Naive thymus-derived CD8-positive, alpha-beta T cell (primary cell): ENCODE measurements at regions not wholly inside any gene's neighbourhood (a gene's known extent, or its start where the extent isn't known, plus 50 kb on each side); places are given as distances from the start of the nearest gene placed in this dataset.

ENCODE experiments used
- ATAC-seq, 2 donors: fragments of 150-1000 bp; cut with Tn5 transposase in 1 of 2; sonication (Bioruptor Pico), chemical (Tn5 transposase) in 1 of 2; 1 replicate in 1 of 2; 2 replicates in 1 of 2; pipeline ENCODE4 v1.10.0; 2021; ENCODE audit warnings: mild to moderate bottlenecking in 2 of 2, moderate library complexity in 2 of 2
- POLR2A ChIA-PET: fragments of 350-600 bp; sonication (Branson Sonifier 250); formaldehyde crosslinking; loops from one replicate; lab custom pipeline; 2021; ENCODE audit warnings: antibody characterized with exemption; lab: Charles Lee
- DNase-seq, 10 donors: peaks; one replicate each; pipeline versions ENCODE4 v3.0.0 to v3.0.0-alpha.2; 2020 to 2022
- H3K27ac Mint-ChIP-seq, 10 donors: one replicate each; pipeline ENCODE4 v1.8.0; 2020 to 2022; ENCODE audit warnings: mild to moderate bottlenecking in 10 of 10, mixed read lengths in 10 of 10, moderate library complexity in 4 of 10, inconsistent platforms in 1 of 10
- H3K27me3 Mint-ChIP-seq, 5 donors: one replicate each; pipeline ENCODE4 v1.8.0; 2021 to 2022; ENCODE audit warnings: mixed read lengths in 5 of 5
- H3K36me3 Mint-ChIP-seq, 3 donors: one replicate each; pipeline ENCODE4 v1.8.0; 2020 to 2022; ENCODE audit warnings: mixed read lengths in 3 of 3, mild to moderate bottlenecking in 2 of 3, inconsistent platforms in 1 of 3
- H3K4me1 Mint-ChIP-seq, 4 donors: one replicate each; pipeline ENCODE4 v1.8.0; 2021 to 2022; ENCODE audit warnings: mixed read lengths in 4 of 4
- H3K4me3 Mint-ChIP-seq, 10 donors: one replicate each; pipeline ENCODE4 v1.8.0; 2020 to 2022; ENCODE audit warnings: mild to moderate bottlenecking in 10 of 10, mixed read lengths in 10 of 10, moderate library complexity in 6 of 10, inconsistent platforms in 1 of 10
- H3K9me3 Mint-ChIP-seq, 9 donors: one replicate each; pipeline ENCODE4 v1.8.0; 2020 to 2022; ENCODE audit warnings: mixed read lengths in 9 of 9, mild to moderate bottlenecking in 3 of 9, inconsistent platforms in 1 of 9, moderate library complexity in 1 of 9

GRCh38 chr13:76225815-76226489, 589.8 kb downstream of the LMO7 start:
- Mint-ChIP-seq H3K27me3 (peaks cover 0 to 7% (median 3%) of the 10 kb centered on the region in 5 donors), H3K9me3 (peaks cover 0 to 8% (median 0%) of the 10 kb centered on the region in 9 donors), H3K4me3 (no peak overlapping the region), H3K4me1 (no peaks in the 10 kb centered on the region), H3K36me3 (no peaks in the 10 kb centered on the region), H3K27ac (no peak overlapping the region)
- POLR2A ChIA-PET: no interaction called here
- DNase-seq: no peak
- no peak for ATAC-seq

- Mint-ChIP-seq H3K27me3 (peaks cover 0 to 11% (median 3%) of the 10 kb centered on the region in 5 donors), H3K27ac (no peak overlapping the region), H3K4me3 (no peak overlapping the region), H3K4me1 (no peaks in the 10 kb centered on the region), H3K36me3 (no peaks in the 10 kb centered on the region), H3K9me3 (peaks cover 0 to 8% (median 0%) of the 10 kb centered on the region in 9 donors)
- ATAC-seq (no peak), DNase-seq (no peak)
- POLR2A ChIA-PET: no interaction called here
Observed at GRCh38 chr13:76223999-76224398, 587.9 kb downstream of the LMO7 start.

- DNase-seq (no peak), ATAC-seq (no peak)
- Mint-ChIP-seq H3K4me3 (no peak overlapping the region), H3K4me1 (no peaks in the 10 kb centered on the region), H3K36me3 (no peaks in the 10 kb centered on the region), H3K27me3 (peaks cover 0 to 11% (median 3%) of the 10 kb centered on the region in 5 donors), H3K27ac (no peak overlapping the region), H3K9me3 (peaks cover 0 to 8% (median 0%) of the 10 kb centered on the region in 9 donors)
- POLR2A ChIA-PET: no interaction called here
Observed at GRCh38 chr13:76223565-76223964, 587.4 kb downstream of the LMO7 start.

GRCh38 chr13:76222511-76222910, 586.4 kb downstream of the LMO7 start:
- no peak overlapping the region for H3K27ac Mint-ChIP-seq
- H3K9me3 Mint-ChIP-seq: peaks cover 0 to 8% (median 0%) of the 10 kb centered on the region in 9 donors
- no peaks in the 10 kb centered on the region for H3K36me3 Mint-ChIP-seq
- no peak for ATAC-seq
- no peak for DNase-seq
- POLR2A ChIA-PET: no interaction called here
- no peaks in the 10 kb centered on the region for H3K4me1 Mint-ChIP-seq
- peaks cover 0 to 11% (median 3%) of the 10 kb centered on the region in 5 donors for H3K27me3 Mint-ChIP-seq
- no peak overlapping the region for H3K4me3 Mint-ChIP-seq

- POLR2A ChIA-PET: no interaction called here
- no peak overlapping the region for H3K27ac Mint-ChIP-seq
- H3K4me1 Mint-ChIP-seq: peaks cover 0 to 5% (median 0%) of the 10 kb centered on the region in 4 donors
- DNase-seq: no peak
- H3K27me3 Mint-ChIP-seq: peaks cover 0 to 4% (median 0%) of the 10 kb centered on the region in 5 donors
- no peaks in the 10 kb centered on the region for H3K36me3 Mint-ChIP-seq
- ATAC-seq: no peak
- H3K4me3 Mint-ChIP-seq: no peak overlapping the region
- no peaks in the 10 kb centered on the region for H3K9me3 Mint-ChIP-seq
Observed at GRCh38 chr13:76216729-76217128, 580.6 kb downstream of the LMO7 start.

GRCh38 chr13:76214001-76214400, 577.9 kb downstream of the LMO7 start:
- POLR2A ChIA-PET: no interaction called here
- H3K4me1 Mint-ChIP-seq: peaks cover 0 to 5% (median 0%) of the 10 kb centered on the region in 4 donors
- no peak for ATAC-seq
- H3K27me3 Mint-ChIP-seq: no peaks in the 10 kb centered on the region
- no peak overlapping the region for H3K4me3 Mint-ChIP-seq
- H3K27ac Mint-ChIP-seq: no peak overlapping the region
- H3K9me3 Mint-ChIP-seq: no peaks in the 10 kb centered on the region
- H3K36me3 Mint-ChIP-seq: no peaks in the 10 kb centered on the region
- no peak for DNase-seq

GRCh38 chr13:76213423-76213904, 577.3 kb downstream of the LMO7 start:
- Mint-ChIP-seq H3K36me3 (no peaks in the 10 kb centered on the region), H3K27me3 (no peaks in the 10 kb centered on the region), H3K9me3 (no peaks in the 10 kb centered on the region), H3K27ac (no peak overlapping the region), H3K4me1 (peaks cover 0 to 5% (median 0%) of the 10 kb centered on the region in 4 donors), H3K4me3 (no peak overlapping the region)
- POLR2A ChIA-PET: no interaction called here
- ATAC-seq (peak in 1 of 2 donors; percentile 20), DNase-seq (no peak)

- POLR2A ChIA-PET: no interaction called here
- Mint-ChIP-seq H3K9me3 (no peaks in the 10 kb centered on the region), H3K36me3 (no peaks in the 10 kb centered on the region), H3K27me3 (peaks cover 0 to 2% (median 0%) of the 10 kb centered on the region in 5 donors), H3K4me3 (no peak overlapping the region), H3K4me1 (peaks cover 0 to 5% (median 0%) of the 10 kb centered on the region in 4 donors), H3K27ac (no peak overlapping the region)
- no peak for DNase-seq
- ATAC-seq: no peak
Observed at GRCh38 chr13:76210262-76210661, 574.1 kb downstream of the LMO7 start.

GRCh38 chr13:76198568-76199163, 562.5 kb downstream of the LMO7 start:
- H3K27ac Mint-ChIP-seq: no peak overlapping the region
- no peaks in the 10 kb centered on the region for H3K4me1 Mint-ChIP-seq
- DNase-seq (no peak), ATAC-seq (no peak)
- H3K27me3 Mint-ChIP-seq: peaks cover 0 to 6% (median 0%) of the 10 kb centered on the region in 5 donors
- H3K4me3 Mint-ChIP-seq: no peak overlapping the region
- H3K36me3 Mint-ChIP-seq: peaks cover 0 to 2% (median 0%) of the 10 kb centered on the region in 3 donors
- POLR2A ChIA-PET: no interaction called here
- peaks cover 0 to 17% (median 2%) of the 10 kb centered on the region in 9 donors for H3K9me3 Mint-ChIP-seq

GRCh38 chr13:76189882-76190519, 553.9 kb downstream of the LMO7 start:
- ATAC-seq (no peak), DNase-seq (no peak)
- H3K36me3 Mint-ChIP-seq: no peaks in the 10 kb centered on the region
- no peak overlapping the region for H3K4me3 Mint-ChIP-seq
- no peak overlapping the region for H3K27ac Mint-ChIP-seq
- H3K27me3 Mint-ChIP-seq: peaks cover 0 to 2% (median 0%) of the 10 kb centered on the region in 5 donors
- peaks cover 0 to 6% (median 0%) of the 10 kb centered on the region in 9 donors for H3K9me3 Mint-ChIP-seq
- H3K4me1 Mint-ChIP-seq: no peaks in the 10 kb centered on the region
- POLR2A ChIA-PET: no interaction called here

GRCh38 chr13:76175961-76176725, 540.0 kb downstream of the LMO7 start:
- Mint-ChIP-seq H3K27me3 (peaks cover 0 to 7% (median 0%) of the 10 kb centered on the region in 5 donors), H3K36me3 (no peaks in the 10 kb centered on the region), H3K4me1 (no peaks in the 10 kb centered on the region), H3K27ac (no peak overlapping the region), H3K9me3 (peaks cover 0 to 2% (median 0%) of the 10 kb centered on the region in 9 donors), H3K4me3 (no peak overlapping the region)
- POLR2A ChIA-PET: no interaction called here
- ATAC-seq (no peak), DNase-seq (no peak)

GRCh38 chr13:76168661-76169060, 532.5 kb downstream of the LMO7 start:
- no peak for ATAC-seq
- H3K27me3 Mint-ChIP-seq: peaks cover 0 to 3% (median 0%) of the 10 kb centered on the region in 5 donors
- no peak overlapping the region for H3K4me3 Mint-ChIP-seq
- no peak for DNase-seq
- POLR2A ChIA-PET: no interaction called here
- no peaks in the 10 kb centered on the region for H3K4me1 Mint-ChIP-seq
- H3K36me3 Mint-ChIP-seq: no peaks in the 10 kb centered on the region
- no peak overlapping the region for H3K27ac Mint-ChIP-seq
- peaks cover 0 to 13% (median 2%) of the 10 kb centered on the region in 9 donors for H3K9me3 Mint-ChIP-seq
